Brain microvascular endothelial cell (primary cell): ENCODE measurements at regions not wholly inside any gene's neighbourhood (a gene's known extent, or its start where the extent isn't known, plus 50 kb on each side); places are given as distances from the start of the nearest gene placed in this dataset.
"Not testable (repeated sequence)": the region's sequence is repeated elsewhere in the genome, so short reads cannot be mapped to it uniquely, and the experiment has no call there.

Experiments used
- DNase-seq: peaks from one replicate; pipeline ENCODE4 v3.0.0-alpha.2; 2020
- H3K27ac ChIP-seq: fragments of 250-450 bp; sonication (Bioruptor Pico); 2 replicates; pipeline ENCODE4 v1.5.1; 2020; ENCODE audit warnings: mild to moderate bottlenecking, moderate library complexity
- H3K27me3 ChIP-seq: fragments of 250-450 bp; sonication (Bioruptor Pico); replicated peaks from 2 replicates; pipeline ENCODE4 v1.5.1; 2020; ENCODE audit warnings: mild to moderate bottlenecking
- H3K36me3 ChIP-seq: fragments of 250-450 bp; sonication (Bioruptor Pico); replicated peaks from 2 replicates; pipeline ENCODE4 v1.5.1; 2020; ENCODE audit warnings: mild to moderate bottlenecking
- H3K4me3 ChIP-seq: 2 replicates; pipeline ENCODE4 v1.5.1; 2011; ENCODE audit warnings: low read depth, mild to moderate bottlenecking, control low read depth, low read length, moderate library complexity
- in situ Hi-C: cut with HindIII; loops from 2 replicates; pipeline ENCODE4 v1.10.0; 2017; ENCODE audit warnings: low sequenced_read_pairs, low pct_ligation_motif_present
- TF ChIP-seq, protein P1 (sequence below): IDR thresholded peaks from 2 replicates; pipeline ENCODE4 v1.5.1; 2011; ENCODE audit warnings: low read depth, mild to moderate bottlenecking, moderate library complexity, low read length, control low read depth, inconsistent platforms; ENCODE audit errors: missing control alignments

DNA sequence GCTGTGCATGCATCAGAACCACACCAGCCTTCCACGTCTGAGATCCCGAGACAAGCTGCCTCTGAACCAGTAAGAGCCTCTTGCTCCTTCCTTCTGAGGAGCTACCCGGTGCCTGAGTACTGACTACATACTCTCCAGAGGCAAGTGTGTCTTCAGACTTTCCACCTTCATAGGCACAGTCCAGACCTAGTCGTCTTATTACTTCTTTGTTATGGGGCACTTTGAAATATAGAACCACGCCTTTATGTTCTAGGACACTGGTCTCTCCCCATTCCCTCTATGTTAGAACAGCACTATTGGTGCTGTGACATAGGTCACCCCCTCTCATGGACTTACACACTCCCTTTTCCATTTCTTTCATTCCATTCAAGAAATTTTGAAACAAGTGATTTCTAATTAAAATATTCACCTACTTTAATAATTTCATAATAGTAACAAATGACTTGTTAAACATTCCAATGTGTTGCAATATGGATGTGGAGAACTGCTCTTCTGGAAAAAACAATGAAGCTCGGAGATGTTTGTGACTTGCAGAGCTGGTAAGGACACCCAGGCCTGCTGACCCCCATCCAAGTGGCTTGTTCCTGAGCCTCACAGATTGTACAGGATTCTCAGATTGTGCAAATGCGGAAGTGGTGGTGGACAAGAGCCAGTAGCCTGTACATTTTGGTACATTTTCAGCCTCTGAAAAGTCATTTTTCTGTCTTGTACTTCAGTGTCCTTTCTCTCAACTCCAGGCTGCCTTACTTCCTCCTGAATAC is 76.1 kb upstream of the SIPA1L2 start:
- in situ Hi-C loops: no loop called here
- Histone ChIP-seq H3K36me3 (no peaks in the 10 kb centered on the region), H3K27me3 (no peaks in the 10 kb centered on the region), H3K27ac (no peak overlapping the region), H3K4me3 (no peak overlapping the region)
- TF ChIP-seq, protein P1, sequence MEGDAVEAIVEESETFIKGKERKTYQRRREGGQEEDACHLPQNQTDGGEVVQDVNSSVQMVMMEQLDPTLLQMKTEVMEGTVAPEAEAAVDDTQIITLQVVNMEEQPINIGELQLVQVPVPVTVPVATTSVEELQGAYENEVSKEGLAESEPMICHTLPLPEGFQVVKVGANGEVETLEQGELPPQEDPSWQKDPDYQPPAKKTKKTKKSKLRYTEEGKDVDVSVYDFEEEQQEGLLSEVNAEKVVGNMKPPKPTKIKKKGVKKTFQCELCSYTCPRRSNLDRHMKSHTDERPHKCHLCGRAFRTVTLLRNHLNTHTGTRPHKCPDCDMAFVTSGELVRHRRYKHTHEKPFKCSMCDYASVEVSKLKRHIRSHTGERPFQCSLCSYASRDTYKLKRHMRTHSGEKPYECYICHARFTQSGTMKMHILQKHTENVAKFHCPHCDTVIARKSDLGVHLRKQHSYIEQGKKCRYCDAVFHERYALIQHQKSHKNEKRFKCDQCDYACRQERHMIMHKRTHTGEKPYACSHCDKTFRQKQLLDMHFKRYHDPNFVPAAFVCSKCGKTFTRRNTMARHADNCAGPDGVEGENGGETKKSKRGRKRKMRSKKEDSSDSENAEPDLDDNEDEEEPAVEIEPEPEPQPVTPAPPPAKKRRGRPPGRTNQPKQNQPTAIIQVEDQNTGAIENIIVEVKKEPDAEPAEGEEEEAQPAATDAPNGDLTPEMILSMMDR: no peak
- DNase-seq: no peak

DNA sequence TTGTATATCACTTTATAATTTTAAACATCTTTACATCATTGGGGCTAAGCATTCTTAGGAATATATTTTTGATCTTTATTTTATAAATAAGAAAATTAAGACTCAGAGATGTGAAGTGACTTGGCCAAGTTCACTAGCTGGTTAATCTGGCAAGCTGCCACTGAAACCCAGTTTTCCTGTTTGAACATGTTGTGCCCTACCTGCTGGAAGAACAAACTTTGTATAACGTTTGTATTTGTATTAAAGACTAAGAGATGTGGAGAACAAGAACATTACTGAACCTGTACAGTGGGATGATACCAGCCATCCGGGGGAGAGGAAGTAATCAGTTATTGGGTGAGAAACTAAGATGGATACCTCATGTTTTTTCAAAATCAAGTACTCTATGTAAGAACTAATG is 77.2 kb upstream of the SIPA1L2 start:
- H3K27me3 ChIP-seq: no peaks in the 10 kb centered on the region
- TF ChIP-seq, protein P1: no peak
- in situ Hi-C loops: no loop called here
- H3K4me3 ChIP-seq: no peak overlapping the region
- no peak overlapping the region for H3K27ac ChIP-seq
- no peaks in the 10 kb centered on the region for H3K36me3 ChIP-seq
- no peak for DNase-seq

DNA sequence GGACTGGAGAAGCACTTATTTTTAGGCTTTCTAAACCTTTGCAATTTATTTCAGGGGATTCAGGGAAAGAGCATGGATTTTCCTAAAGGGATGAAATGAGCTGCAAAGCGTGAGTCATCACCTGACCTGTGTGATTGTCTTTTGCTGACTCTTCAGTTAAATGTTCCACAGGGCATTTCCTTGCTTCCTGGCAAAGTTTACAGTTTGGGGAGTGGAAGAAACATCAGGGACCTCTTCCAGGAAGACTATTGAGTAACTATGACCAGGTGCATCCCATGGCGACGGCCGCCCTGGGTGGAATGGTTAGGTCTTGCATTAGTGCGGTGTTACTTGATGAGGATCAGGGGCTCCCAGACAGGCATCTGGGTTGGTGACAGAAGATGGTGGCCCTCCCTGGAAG is 79.5 kb upstream of the SIPA1L2 start:
- Histone ChIP-seq H3K27ac (no peak overlapping the region), H3K4me3 (no peak overlapping the region), H3K27me3 (no peaks in the 10 kb centered on the region), H3K36me3 (no peaks in the 10 kb centered on the region)
- in situ Hi-C loops: no loop called here
- DNase-seq: no peak
- TF ChIP-seq, protein P1: no peak

DNA sequence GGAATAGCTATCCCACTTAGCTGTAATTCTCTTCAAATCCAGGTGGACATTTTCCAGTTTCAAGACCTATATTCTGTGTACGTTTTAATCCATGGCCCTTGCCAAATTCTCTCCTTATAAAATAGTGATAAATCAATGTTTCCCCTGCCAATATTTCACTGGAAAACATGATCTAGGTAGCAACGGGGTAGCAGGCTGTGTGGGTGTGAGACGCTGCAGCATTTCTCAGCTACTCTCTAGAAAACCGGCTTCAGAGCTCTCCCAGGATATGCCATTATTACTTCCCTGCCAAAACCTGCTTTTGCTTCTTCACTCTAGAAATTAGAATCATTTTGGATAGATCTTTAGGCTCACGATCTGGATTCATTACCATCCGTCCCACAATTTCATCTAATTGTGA is 82.1 kb upstream of the SIPA1L2 start:
- DNase-seq: no peak
- H3K27ac ChIP-seq: no peak overlapping the region
- no peak overlapping the region for H3K4me3 ChIP-seq
- no peaks in the 10 kb centered on the region for H3K36me3 ChIP-seq
- in situ Hi-C loops: no loop called here
- TF ChIP-seq, protein P1: no peak
- no peaks in the 10 kb centered on the region for H3K27me3 ChIP-seq

DNA sequence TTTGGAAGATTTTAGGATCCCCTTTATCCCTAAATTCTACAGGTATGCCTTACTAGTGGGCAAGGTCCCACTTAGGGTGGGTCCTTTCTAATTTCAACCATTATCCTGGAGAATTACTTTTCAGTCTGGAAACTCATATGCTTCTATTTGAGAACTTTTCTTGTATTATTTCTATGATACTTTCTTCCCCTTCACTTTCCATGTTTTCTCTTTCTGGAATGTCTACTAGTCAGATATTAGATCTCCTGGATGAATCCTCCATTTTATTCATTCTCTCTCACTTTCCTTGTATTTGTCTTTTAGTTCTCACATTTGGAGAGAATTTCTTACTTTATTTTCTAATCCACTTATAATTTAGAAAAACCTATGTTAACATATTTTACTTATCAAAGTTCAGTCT is 83.9 kb upstream of the SIPA1L2 start:
- H3K4me3 ChIP-seq: no peak overlapping the region
- H3K27ac ChIP-seq: no peak overlapping the region
- no peaks in the 10 kb centered on the region for H3K36me3 ChIP-seq
- TF ChIP-seq, protein P1: no peak
- DNase-seq: no peak
- H3K27me3 ChIP-seq: no peaks in the 10 kb centered on the region
- in situ Hi-C loops: no loop called here

DNA sequence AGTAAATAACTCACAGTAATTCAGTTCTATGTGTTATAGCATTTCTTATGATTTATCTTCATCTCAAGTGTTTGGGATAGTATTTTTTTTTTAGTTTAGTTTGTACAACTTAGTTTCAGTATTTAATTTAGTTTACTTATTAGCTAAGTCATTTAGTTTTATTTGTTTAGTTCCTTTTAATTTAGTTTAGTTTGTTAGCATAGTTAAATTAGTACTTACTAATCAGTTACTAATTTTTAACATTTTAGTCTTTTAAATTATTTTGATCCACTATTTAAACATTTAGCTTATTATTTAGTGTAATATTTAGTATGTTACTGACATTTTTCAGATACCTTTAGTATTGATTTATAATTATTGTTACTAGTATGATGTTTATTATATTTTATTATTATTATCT is 85.2 kb upstream of the SIPA1L2 start:
- in situ Hi-C loops: no loop called here

DNA sequence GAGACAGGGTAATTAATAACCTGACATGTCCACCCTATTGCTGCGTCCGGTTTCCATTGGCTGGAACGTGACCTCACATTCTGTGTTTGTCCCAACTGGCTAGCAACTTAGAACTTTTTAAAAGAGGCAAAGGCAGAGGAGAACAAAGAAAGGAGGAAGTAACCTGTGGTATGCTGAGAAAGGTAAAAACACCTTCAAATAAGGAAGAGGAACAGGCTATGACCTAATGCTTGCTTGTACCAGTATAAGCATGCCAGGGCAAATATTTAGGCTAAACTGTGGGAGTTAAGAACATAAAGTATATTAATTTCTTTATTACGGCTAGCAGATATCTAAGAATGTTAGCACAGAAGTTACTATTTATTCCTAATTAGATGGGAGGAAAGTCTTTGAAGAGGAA is 87.3 kb upstream of the MAP10 start:
- DNase-seq, H3K36me3 ChIP-seq, H3K27me3 ChIP-seq, H3K27ac ChIP-seq, in situ Hi-C loops, H3K4me3 ChIP-seq: not testable (repeated sequence)

More for the DNA sequence above, 85.2 kb upstream of the SIPA1L2 start:
- Histone ChIP-seq H3K27me3 (no peaks in the 10 kb centered on the region), H3K27ac (no peak overlapping the region), H3K36me3 (no peaks in the 10 kb centered on the region), H3K4me3 (no peak overlapping the region)
- DNase-seq: no peak
- TF ChIP-seq, protein P1: no peak
